Smooth muscle cell (in vitro differentiated cells): ENCODE measurements at regions not wholly inside any gene's neighbourhood (a gene's known extent, or its start where the extent isn't known, plus 50 kb on each side); places are given as distances from the start of the nearest gene placed in this dataset.

Source experiments
- DNase-seq: peaks from one replicate; lab custom pipeline; 2025; ENCODE audit not compliant: unreplicated experiment; lab: John Stamatoyannopoulos, UW
- H2AFZ ChIP-seq: fragments of 200-600 bp; sonication (generic); 2 replicates; pipeline ENCODE4 v1.6.0; 2016; ENCODE audit warnings: antibody characterized with exemption, low read depth, mild to moderate bottlenecking
- H3F3A ChIP-seq: fragments of 200-600 bp; sonication (generic); 2 replicates; pipeline ENCODE4 v1.6.0; 2017; ENCODE audit warnings: antibody characterized with exemption, low read depth
- H3K27ac ChIP-seq: fragments of 200-600 bp; sonication (generic); 2 replicates; pipeline ENCODE4 v1.5.1; 2016; ENCODE audit warnings: low read depth, mild to moderate bottlenecking
- H3K27me3 ChIP-seq: fragments of 200-600 bp; sonication (generic); 2 replicates; pipeline ENCODE4 v1.6.1; 2016; ENCODE audit warnings: low read depth, mild to moderate bottlenecking
- H3K36me3 ChIP-seq: fragments of 200-600 bp; sonication (generic); 2 replicates; pipeline ENCODE4 v1.5.1; 2016; ENCODE audit warnings: low read depth
- H3K4me1 ChIP-seq: fragments of 200-600 bp; sonication (generic); 2 replicates; pipeline ENCODE4 v1.5.1; 2016; ENCODE audit warnings: low read depth
- H3K4me2 ChIP-seq: fragments of 200-600 bp; sonication (generic); 2 replicates; pipeline ENCODE4 v1.6.0; 2016; ENCODE audit warnings: mild to moderate bottlenecking
- H3K4me3 ChIP-seq: fragments of 200-600 bp; sonication (generic); 2 replicates; pipeline ENCODE4 v1.5.1; 2016; ENCODE audit warnings: mild to moderate bottlenecking
- H3K79me2 ChIP-seq: fragments of 200-600 bp; sonication (generic); 2 replicates; pipeline ENCODE4 v1.6.0; 2016; ENCODE audit warnings: low read depth, mild to moderate bottlenecking
- H3K9ac ChIP-seq: fragments of 200-600 bp; sonication (generic); 2 replicates; pipeline ENCODE4 v1.6.0; 2016; ENCODE audit warnings: low read depth
- H3K9me3 ChIP-seq: fragments of 200-600 bp; sonication (generic); replicated peaks from 2 replicates; pipeline ENCODE4 v1.5.1; 2016; ENCODE audit warnings: low read depth
- H4K20me1 ChIP-seq: fragments of 200-600 bp; sonication (generic); 2 replicates; pipeline ENCODE4 v1.6.0; 2016; ENCODE audit warnings: low read depth
- WGBS: methylation state at CpG from one replicate; pipeline ENCODE4 v1.1.7; 2016; ENCODE audit warnings: low lambda C conversion rate; 5-methylcytosine and 5-hydroxymethylcytosine counted together
- TF ChIP-seq, protein P1 (sequence below): fragments of 200-600 bp; sonication (generic); IDR thresholded peaks from 2 replicates; pipeline ENCODE4 v1.5.1; 2017; ENCODE audit warnings: borderline replicate concordance, mild to moderate bottlenecking, antibody characterized with exemption; ENCODE audit not compliant: insufficient read depth, poor library complexity, severe bottlenecking

DNA sequence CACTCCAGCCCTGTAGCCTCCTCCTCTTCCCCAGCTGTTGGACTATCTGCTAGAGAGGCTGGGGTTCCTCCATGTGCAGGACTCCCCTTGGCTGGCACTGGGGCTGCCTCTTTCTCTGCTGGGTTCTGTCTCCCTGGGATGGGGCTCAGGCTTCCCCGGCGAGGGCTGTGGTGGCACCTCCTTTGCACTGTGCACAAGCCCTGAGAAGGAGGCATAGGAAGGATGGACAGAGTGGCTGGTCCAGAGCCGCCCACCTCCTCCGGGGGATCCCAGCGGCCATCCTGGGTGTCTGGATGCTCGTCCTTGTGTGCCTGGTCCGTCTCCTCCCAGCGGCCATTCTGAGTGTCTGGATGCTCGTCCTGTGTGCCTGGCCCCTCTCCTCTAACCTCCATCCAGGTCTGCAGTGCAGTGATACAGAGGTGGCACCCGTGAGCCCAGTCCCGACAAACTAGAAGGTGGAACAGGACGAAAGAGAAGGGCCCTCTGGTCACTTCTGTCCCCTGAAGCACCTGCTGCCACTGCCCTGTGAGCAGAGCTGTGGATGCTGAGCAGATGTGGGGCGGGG lies 633.7 kb downstream of the BRD1 start:
- 88% methylated on average over 13 of the region's 13 CpGs for WGBS
- no peaks in the 10 kb centered on the region for H3K9me3 ChIP-seq
- H3K79me2 ChIP-seq: no peaks in the 10 kb centered on the region

DNA sequence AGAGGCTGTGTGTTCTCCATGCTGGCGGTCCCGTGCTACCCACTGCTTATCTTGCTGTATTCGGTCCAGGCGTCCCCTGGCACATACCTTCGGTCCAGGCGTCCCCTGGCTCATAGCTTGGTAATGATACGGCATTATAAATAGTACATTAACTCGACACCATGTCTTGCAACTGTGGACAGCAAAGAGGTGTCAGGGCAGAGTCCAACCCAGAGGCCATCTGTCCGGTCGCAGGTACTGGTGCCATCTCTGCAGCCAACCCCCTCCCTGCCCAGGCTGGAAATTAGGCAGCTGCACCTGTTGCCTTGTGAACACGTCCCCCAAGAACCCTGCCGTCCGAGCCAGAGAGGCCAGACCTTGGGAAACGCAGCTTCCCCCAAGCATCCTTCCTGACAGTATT lies 634.3 kb downstream of the BRD1 start:
- no peaks in the 10 kb centered on the region for H3K36me3 ChIP-seq
- H3K4me3 ChIP-seq: no peak overlapping the region
- no peaks in the 10 kb centered on the region for H3K79me2 ChIP-seq
- no peak overlapping the region for H3K9ac ChIP-seq
- WGBS: 93% methylated on average over 14 of the region's 14 CpGs
- no peak overlapping the region for H3K27ac ChIP-seq
- H3F3A ChIP-seq: peaks cover 2% of the 10 kb centered on the region
- H4K20me1 ChIP-seq: no peaks in the 10 kb centered on the region
- H3K4me1 ChIP-seq: no peaks in the 10 kb centered on the region
- no peak overlapping the region for H2AFZ ChIP-seq
- H3K27me3 ChIP-seq: peaks cover 8% of the 10 kb centered on the region
- no peaks in the 10 kb centered on the region for H3K9me3 ChIP-seq
- DNase-seq: no peak
- no peak overlapping the region for H3K4me2 ChIP-seq
- TF ChIP-seq, protein P1, sequence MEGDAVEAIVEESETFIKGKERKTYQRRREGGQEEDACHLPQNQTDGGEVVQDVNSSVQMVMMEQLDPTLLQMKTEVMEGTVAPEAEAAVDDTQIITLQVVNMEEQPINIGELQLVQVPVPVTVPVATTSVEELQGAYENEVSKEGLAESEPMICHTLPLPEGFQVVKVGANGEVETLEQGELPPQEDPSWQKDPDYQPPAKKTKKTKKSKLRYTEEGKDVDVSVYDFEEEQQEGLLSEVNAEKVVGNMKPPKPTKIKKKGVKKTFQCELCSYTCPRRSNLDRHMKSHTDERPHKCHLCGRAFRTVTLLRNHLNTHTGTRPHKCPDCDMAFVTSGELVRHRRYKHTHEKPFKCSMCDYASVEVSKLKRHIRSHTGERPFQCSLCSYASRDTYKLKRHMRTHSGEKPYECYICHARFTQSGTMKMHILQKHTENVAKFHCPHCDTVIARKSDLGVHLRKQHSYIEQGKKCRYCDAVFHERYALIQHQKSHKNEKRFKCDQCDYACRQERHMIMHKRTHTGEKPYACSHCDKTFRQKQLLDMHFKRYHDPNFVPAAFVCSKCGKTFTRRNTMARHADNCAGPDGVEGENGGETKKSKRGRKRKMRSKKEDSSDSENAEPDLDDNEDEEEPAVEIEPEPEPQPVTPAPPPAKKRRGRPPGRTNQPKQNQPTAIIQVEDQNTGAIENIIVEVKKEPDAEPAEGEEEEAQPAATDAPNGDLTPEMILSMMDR: no peak

More for the DNA sequence above, 633.7 kb downstream of the BRD1 start:
- no peak for DNase-seq
- Histone ChIP-seq H4K20me1 (no peaks in the 10 kb centered on the region), H3K4me2 (no peak overlapping the region), H3F3A (no peaks in the 10 kb centered on the region), H3K36me3 (no peaks in the 10 kb centered on the region), H2AFZ (no peak overlapping the region), H3K9ac (no peak overlapping the region), H3K27ac (no peak overlapping the region), H3K4me3 (no peak overlapping the region), H3K4me1 (no peaks in the 10 kb centered on the region), H3K27me3 (peaks cover 8% of the 10 kb centered on the region)
- TF ChIP-seq, protein P1: no peak

DNA sequence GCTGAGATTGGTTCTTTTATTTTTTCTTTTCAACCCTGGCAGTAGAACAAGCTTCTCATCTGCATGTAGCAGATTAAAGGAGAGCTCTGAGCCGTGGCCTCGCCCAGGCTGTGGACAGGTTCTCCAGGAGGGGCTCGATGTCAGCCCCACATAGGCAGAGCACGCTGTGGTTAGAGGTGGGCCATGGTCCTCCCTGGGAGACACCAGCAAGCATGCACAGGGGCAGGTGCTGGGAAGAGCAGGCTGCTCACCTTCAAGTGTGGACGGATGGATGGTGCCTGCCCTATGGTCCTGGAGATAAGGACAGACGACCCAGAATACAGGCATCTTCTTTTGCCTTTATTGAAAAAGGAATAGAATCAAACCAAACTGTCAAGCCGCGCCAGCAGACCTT lies 634.8 kb downstream of the BRD1 start:
- no peak overlapping the region for H3K27ac ChIP-seq
- H3F3A ChIP-seq: peaks cover 3% of the 10 kb centered on the region
- H3K4me3 ChIP-seq: no peak overlapping the region
- DNase-seq: no peak
- no peaks in the 10 kb centered on the region for H3K36me3 ChIP-seq
- H2AFZ ChIP-seq: no peak overlapping the region
- WGBS: 90% methylated on average over 8 of the region's 8 CpGs
- TF ChIP-seq, protein P1: no peak
- no peaks in the 10 kb centered on the region for H3K4me1 ChIP-seq
- H4K20me1 ChIP-seq: no peaks in the 10 kb centered on the region
- peaks cover 6% of the 10 kb centered on the region for H3K27me3 ChIP-seq
- H3K4me2 ChIP-seq: no peak overlapping the region
- H3K9me3 ChIP-seq: no peaks in the 10 kb centered on the region
- H3K9ac ChIP-seq: no peak overlapping the region
- H3K79me2 ChIP-seq: no peaks in the 10 kb centered on the region

DNA sequence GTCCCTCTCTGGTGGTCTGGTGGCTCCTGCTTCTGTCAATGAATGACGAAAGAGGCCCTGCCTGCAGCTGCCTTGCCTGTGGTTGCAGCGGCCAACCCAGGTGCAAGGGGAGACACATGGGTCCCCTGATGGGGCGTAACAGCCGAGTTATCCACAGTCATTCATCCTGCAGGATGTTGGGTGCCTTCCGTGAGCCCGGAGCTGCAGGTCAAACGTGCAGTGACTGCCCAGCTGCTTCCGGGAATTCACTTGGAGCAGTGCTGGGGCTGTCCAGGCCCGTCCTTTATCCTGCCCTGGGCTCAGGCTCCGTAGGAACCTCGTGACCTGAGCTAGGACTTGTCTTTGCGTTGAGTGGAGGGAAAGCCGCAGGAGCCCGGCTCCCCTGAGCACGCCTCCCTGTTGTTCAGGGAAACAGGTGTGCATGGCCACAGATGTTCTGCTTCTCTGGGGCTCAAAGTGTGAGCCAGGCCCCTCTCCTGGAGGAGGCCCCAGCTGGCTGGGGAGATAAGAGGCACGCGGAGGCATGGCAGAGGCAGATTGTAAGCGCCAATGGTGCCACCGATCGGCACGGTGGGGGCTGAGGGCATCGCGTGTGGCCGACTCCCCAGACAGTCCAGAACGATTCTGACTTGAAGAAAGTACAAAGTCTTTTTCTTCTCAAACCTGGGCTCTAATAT lies 635.4 kb downstream of the BRD1 start:
- no peak overlapping the region for H3K27ac ChIP-seq
- TF ChIP-seq, protein P1: no peak
- no peak overlapping the region for H2AFZ ChIP-seq
- no peaks in the 10 kb centered on the region for H3K36me3 ChIP-seq
- no peak overlapping the region for H3K4me3 ChIP-seq
- no peaks in the 10 kb centered on the region for H3K9me3 ChIP-seq
- H3K4me2 ChIP-seq: no peak overlapping the region
- no peak for DNase-seq
- 92% methylated on average over 25 of the region's 25 CpGs for WGBS
- peaks cover under 1% of the 10 kb centered on the region for H3K27me3 ChIP-seq
- H3K9ac ChIP-seq: no peak overlapping the region
- H3F3A ChIP-seq: peaks cover 3% of the 10 kb centered on the region
- H4K20me1 ChIP-seq: no peaks in the 10 kb centered on the region
- no peaks in the 10 kb centered on the region for H3K79me2 ChIP-seq
- no peaks in the 10 kb centered on the region for H3K4me1 ChIP-seq
